SH-SY5Y (cell line): ENCODE measurements at regions not wholly inside any gene's neighbourhood (a gene's known extent, or its start where the extent isn't known, plus 50 kb on each side); places are given as distances from the start of the nearest gene placed in this dataset.

Experiments
- GATA2 ChIP-seq: IDR thresholded peaks from 2 replicates; pipeline ENCODE4 v1.6.1; 2011; ENCODE audit warnings: mild to moderate bottlenecking, low read depth, low read length
- GATA3 ChIP-seq: IDR thresholded peaks from 2 replicates; pipeline ENCODE4 v1.6.1; 2011; ENCODE audit warnings: low read depth, mild to moderate bottlenecking, low read length, moderate library complexity

DNA sequence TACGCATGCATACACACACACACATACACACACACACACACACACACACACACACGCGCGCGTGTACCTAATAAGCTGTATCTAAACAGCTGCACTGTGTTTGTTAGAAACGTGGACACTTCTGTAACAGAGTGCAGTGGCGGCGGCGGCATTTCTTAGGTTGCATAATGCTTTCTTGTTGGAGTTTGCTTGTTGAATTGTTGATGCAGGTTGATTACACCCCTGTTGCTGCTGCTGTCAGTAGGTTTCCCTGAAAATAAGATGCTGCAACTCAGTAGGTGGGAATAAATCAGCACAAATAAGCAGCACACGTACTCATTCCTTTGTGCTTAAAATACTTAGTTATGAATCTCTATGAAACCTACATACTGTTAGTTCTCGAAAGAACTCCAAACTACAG is 479.2 kb downstream of the LIG4 start:
- no peak for TF ChIP-seq GATA3
- no peak for TF ChIP-seq GATA2
